HG03135 (cell line): ENCODE measurements at regions not wholly inside any gene's neighbourhood (a gene's known extent, or its start where the extent isn't known, plus 50 kb on each side); places are given as distances from the start of the nearest gene placed in this dataset.
A peak's percentile ranks its signal among the peaks of the same experiment; 100 is the strongest.
"Not testable (repeated sequence)": the region's sequence is repeated elsewhere in the genome, so short reads cannot be mapped to it uniquely, and the experiment has no call there.

Experiments
- ATAC-seq: cut with Tn5 transposase; IDR thresholded peaks from one replicate; pipeline ENCODE4 v1.9.1; 2021; ENCODE audit warnings: mild to moderate bottlenecking, moderate library complexity; ENCODE audit not compliant: unreplicated experiment

GRCh38 chr7:143704813-143705212 is 52.7 kb downstream of the CTAGE6 start:
- not testable (repeated sequence) for ATAC-seq

- ATAC-seq: peak; percentile 100
Measured at GRCh38 chr7:143700759-143701699, 56.5 kb downstream of the CTAGE6 start.
